ENCODE measurements at regions not wholly inside any gene's neighbourhood (a gene's known extent, or its start where the extent isn't known, plus 50 kb on each side); places are given as distances from the start of the nearest gene placed in this dataset.

GRCh38 chr4:18930487-18930886, 908.9 kb upstream of the LCORL start:
- no peak overlapping the region for H3K18ac ChIP-seq (ENCODE audit: insufficient read length, low read depth, low read length)
- H3K27me3 ChIP-seq (ENCODE audit: insufficient read depth, low read length): no peaks in the 10 kb centered on the region
- H3K9me3 ChIP-seq (ENCODE audit: control insufficient read depth, low read depth, low read length): no peaks in the 10 kb centered on the region
- no peak overlapping the region for H4K8ac ChIP-seq (replicated peaks; ENCODE audit: insufficient read length, low read depth, low read length)
- H3K4me1 Mint-ChIP-seq: peaks cover 2 to 6% of the 10 kb centered on the region in 2 experiments
- H4K91ac ChIP-seq (ENCODE audit: insufficient read length, low read depth, low read length): no peak overlapping the region
- H3K27ac ChIP-seq (ENCODE audit: insufficient read length, low read depth, low read length): no peak overlapping the region
- H3K4me2 ChIP-seq (ENCODE audit: insufficient read depth, insufficient read length, low read length): no peak overlapping the region
- H2BK15ac ChIP-seq (ENCODE audit: low read depth, low read length): no peak overlapping the region
- no peak overlapping the region for H2BK5ac ChIP-seq (ENCODE audit: insufficient read length, low read length)
- H3K27me3 Mint-ChIP-seq (ENCODE audit: low read depth): no peaks in the 10 kb centered on the region
- no peak overlapping the region for H4K5ac ChIP-seq (ENCODE audit: insufficient read length, low read depth, low read length)
- H3K4me1 ChIP-seq (ENCODE audit: insufficient read depth, low read length): no peaks in the 10 kb centered on the region
- H2AK5ac ChIP-seq (ENCODE audit: insufficient read length, low read length): no peak overlapping the region
- no peak overlapping the region for H3K56ac ChIP-seq (ENCODE audit: insufficient read length, low read depth, low read length)
- H3K14ac ChIP-seq (ENCODE audit: insufficient read depth, low read length): no peak overlapping the region
- no peaks in the 10 kb centered on the region for H4K20me1 ChIP-seq (ENCODE audit: control insufficient read depth, insufficient read depth, insufficient read length)
- peaks cover 2 to 8% of the 10 kb centered on the region in 2 experiments; a peak in 4 of 5 replicates for H3K9me3 Mint-ChIP-seq
- H3K36me3 Mint-ChIP-seq (ENCODE audit: insufficient read depth in 1 of 3, low read depth in 3 of 3): peaks cover 0 to 4% (median 0%) of the 10 kb centered on the region in 3 experiments; a peak in 4 of 7 replicates
- no peak overlapping the region for H3T11ph ChIP-seq (ENCODE audit: low read length)
- no peak overlapping the region for H2AFZ ChIP-seq (ENCODE audit: low read length)
- no peak overlapping the region for H3K9ac ChIP-seq (ENCODE audit: extremely low read depth, insufficient read length, low read length)
- H3K4me3 Mint-ChIP-seq: no peak overlapping the region
- DNase-seq: no peak
- H3K27ac Mint-ChIP-seq: no peak overlapping the region
- H3K4ac ChIP-seq (ENCODE audit: low read depth, low read length): no peak overlapping the region
- H2BK120ac ChIP-seq (ENCODE audit: low read depth, low read length, poor library complexity, severe bottlenecking): no peak overlapping the region
- no peaks in the 10 kb centered on the region for H3K23me2 ChIP-seq (ENCODE audit: insufficient read length, low read depth, low read length, poor library complexity, severe bottlenecking)
- no peak overlapping the region for H2BK20ac ChIP-seq (ENCODE audit: low read depth, low read length, poor library complexity, severe bottlenecking)
- H2BK12ac ChIP-seq (ENCODE audit: insufficient read length, low read depth, low read length): no peak overlapping the region
- no peaks in the 10 kb centered on the region for H3K79me1 ChIP-seq (ENCODE audit: insufficient read depth, low read depth, low read length, poor library complexity, severe bottlenecking)
- TF ChIP-seq CTCF (conservative IDR thresholded peaks at IDR 0.05): no peak
- no CpG with 5 or more reads among the region's 6 CpGs for WGBS (ENCODE audit: extremely low coverage, insufficient read length, low lambda C conversion rate)
- H3K79me2 ChIP-seq (ENCODE audit: insufficient read depth, low read length): no peaks in the 10 kb centered on the region
- H3K23ac ChIP-seq (ENCODE audit: insufficient read length, low read depth, low read length): no peak overlapping the region
